GM21576 (cell line): ENCODE measurements at regions not wholly inside any gene's neighbourhood (a gene's known extent, or its start where the extent isn't known, plus 50 kb on each side); places are given as distances from the start of the nearest gene placed in this dataset.

ENCODE experiments used
- ATAC-seq: cut with Tn5 transposase; IDR thresholded peaks from one replicate; pipeline ENCODE4 v1.9.1; 2021; ENCODE audit warnings: mild to moderate bottlenecking, moderate library complexity; ENCODE audit not compliant: unreplicated experiment

GRCh38 chr3:6523043-6523442, 337.9 kb upstream of the GRM7 start:
- no peak for ATAC-seq

GRCh38 chr3:6524479-6524878, 336.4 kb upstream of the GRM7 start:
- ATAC-seq, result no peak

- no peak for ATAC-seq
Measured at GRCh38 chr3:6526321-6526720, 334.6 kb upstream of the GRM7 start.

- no peak for ATAC-seq
Measured at GRCh38 chr3:6526861-6527260, 334.1 kb upstream of the GRM7 start.

GRCh38 chr3:6528951-6529350, 332.0 kb upstream of the GRM7 start:
- no peak for ATAC-seq

- ATAC-seq, result no peak
Measured at GRCh38 chr3:6531153-6531552, 329.8 kb upstream of the GRM7 start.

- ATAC-seq, result no peak
Measured at GRCh38 chr3:6532101-6532500, 328.8 kb upstream of the GRM7 start.

GRCh38 chr3:6540981-6541380, 319.9 kb upstream of the GRM7 start:
- no peak for ATAC-seq

- no peak for ATAC-seq
Measured at GRCh38 chr3:6542795-6543194, 318.1 kb upstream of the GRM7 start.

GRCh38 chr3:6549296-6549695, 311.6 kb upstream of the GRM7 start:
- ATAC-seq, result no peak

GRCh38 chr3:6551165-6551564, 309.8 kb upstream of the GRM7 start:
- ATAC-seq, result no peak

- no peak for ATAC-seq
Measured at GRCh38 chr3:6560259-6560658, 300.7 kb upstream of the GRM7 start.

- no peak for ATAC-seq
Measured at GRCh38 chr3:6567241-6567640, 293.7 kb upstream of the GRM7 start.

- no peak for ATAC-seq
Measured at GRCh38 chr3:6568999-6569493, 291.9 kb upstream of the GRM7 start.

GRCh38 chr3:6571448-6571847, 289.5 kb upstream of the GRM7 start:
- no peak for ATAC-seq

- no peak for ATAC-seq
Measured at GRCh38 chr3:6577584-6577983, 283.3 kb upstream of the GRM7 start.

GRCh38 chr3:6578526-6578925, 282.4 kb upstream of the GRM7 start:
- no peak for ATAC-seq

- no peak for ATAC-seq
Measured at GRCh38 chr3:6580808-6581207, 280.1 kb upstream of the GRM7 start.

- ATAC-seq, result no peak
Measured at GRCh38 chr3:6585360-6585759, 275.6 kb upstream of the GRM7 start.

GRCh38 chr3:6600237-6600636, 260.7 kb upstream of the GRM7 start:
- no peak for ATAC-seq

- ATAC-seq, result no peak
Measured at GRCh38 chr3:6601374-6601773, 259.5 kb upstream of the GRM7 start.

- no peak for ATAC-seq
Measured at GRCh38 chr3:6602329-6602728, 258.6 kb upstream of the GRM7 start.

- ATAC-seq, result no peak
Measured at GRCh38 chr3:6605227-6605626, 255.7 kb upstream of the GRM7 start.

GRCh38 chr3:6608843-6609242, 252.1 kb upstream of the GRM7 start:
- ATAC-seq, result no peak
